ENCODE measurements at regions not wholly inside any gene's neighbourhood (a gene's known extent, or its start where the extent isn't known, plus 50 kb on each side); places are given as distances from the start of the nearest gene placed in this dataset.
A peak's percentile ranks its signal among the peaks of the same experiment; 100 is the strongest.

GRCh38 chr7:47179812-47180515, 401.9 kb downstream of the TNS3 start:
- Histone ChIP-seq H3K23me2 (ENCODE audit: low read depth, low read length) (no peaks in the 10 kb centered on the region), H3K79me1 (ENCODE audit: low read depth, low read length) (no peaks in the 10 kb centered on the region), H3K4me2 (ENCODE audit: insufficient read depth in 1 of 2, low read depth in 2 of 2, low read length in 2 of 2) (peak overlapping the region in 1 of 2 experiments; percentile 2; a peak in 2 of 4 replicates), H4K20me1 (replicated peaks in 1 of 2; ENCODE audit: control insufficient read depth in 1 of 2, insufficient read depth in 2 of 2, low read length in 2 of 2) (no peaks in the 10 kb centered on the region), H2BK5ac (ENCODE audit: low read depth, low read length) (no peak overlapping the region), H3K9me3 (ENCODE audit: insufficient read depth in 2 of 2, low read depth in 1 of 2, low read length in 1 of 2) (peaks cover 2 to 10% of the 10 kb centered on the region in 2 experiments; a peak in 2 of 4 replicates), H3K18ac (ENCODE audit: extremely low read depth, low read length) (no peak overlapping the region), H3K4me3 (ENCODE audit: extremely low read depth in 1 of 4, insufficient read depth in 2 of 4, low read depth in 3 of 4, low read length in 4 of 4) (no peak overlapping the region), H3K9ac (replicated peaks in 1 of 4; ENCODE audit: extremely low read depth in 1 of 4, low read depth in 3 of 4, low read length in 3 of 4) (no peak overlapping the region), H3K56ac (replicated peaks; ENCODE audit: insufficient read length, low read depth, low read length) (no peak overlapping the region), H3K14ac (ENCODE audit: insufficient read length) (no peak overlapping the region), H2AFZ (ENCODE audit: low read length) (peak overlapping the region; percentile 81; the same call in 1 of the 2 replicates), H3K36me3 (ENCODE audit: control insufficient read depth in 2 of 4, insufficient read depth in 4 of 4, low read length in 3 of 4) (no peaks in the 10 kb centered on the region), H4K5ac (ENCODE audit: insufficient read length, low read depth, low read length) (no peak overlapping the region), H3K23ac (ENCODE audit: insufficient read length) (no peak overlapping the region), H2BK15ac (ENCODE audit: low read length) (no peak overlapping the region), H3K4ac (replicated peaks; ENCODE audit: insufficient read length, low read depth, low read length) (no peak overlapping the region), H2BK12ac (ENCODE audit: low read depth, low read length) (no peak overlapping the region), H3K79me2 (ENCODE audit: control insufficient read depth in 1 of 2, insufficient read depth in 2 of 2, low read length in 2 of 2) (no peaks in the 10 kb centered on the region), H3K4me1 (replicated peaks in 1 of 4; ENCODE audit: control insufficient read depth in 3 of 4, insufficient read depth in 4 of 4, low read length in 3 of 4) (peaks cover 0 to 6% (median 0%) of the 10 kb centered on the region in 4 experiments; a peak in 1 of 7 replicates), H4K91ac (replicated peaks; ENCODE audit: insufficient read length, low read length) (no peak overlapping the region), H2BK120ac (replicated peaks; ENCODE audit: low read depth, low read length) (no peak overlapping the region), H4K8ac (ENCODE audit: extremely low read depth, insufficient read depth, low read length) (no peak overlapping the region), H3K27ac (ENCODE audit: low read depth, low read length) (no peak overlapping the region), H2AK5ac (ENCODE audit: low read depth, low read length) (no peak overlapping the region), H3K27me3 (replicated peaks in 1 of 4; ENCODE audit: control insufficient read depth in 3 of 4, extremely low read depth in 1 of 4, insufficient read depth in 3 of 4, low read length in 3 of 4) (no peaks in the 10 kb centered on the region), H2BK20ac (ENCODE audit: low read length) (no peak overlapping the region)
- TF ChIP-seq TAF1 (IDR thresholded peaks at IDR 0.05; ENCODE audit: low read depth, low read length) (no peak), RAD21 (IDR thresholded peaks at IDR 0.05 in 1 of 2, conservative IDR thresholded peaks at IDR 0.05 in 1 of 2; ENCODE audit: low read depth in 2 of 2, low read length in 2 of 2) (peak; percentile 94), CTCF (IDR thresholded peaks at IDR 0.05; ENCODE audit: control extremely low read depth in 1 of 3, insufficient read depth in 1 of 3, low read depth in 1 of 3, low read length in 3 of 3) (peak; percentile 48 to 82 (median 74)), E2F6 (IDR thresholded peaks at IDR 0.05) (no peak)
- ChIA-PET CTCF (ENCODE audit: partially characterized antibody) (interaction anchor here (0.7 to 6.3 kb wide), 19 partner anchors 10 to 1311 kb away, joined by 3 to 56 read pairs (median 4); partner anchors contain the start of gene IGFBP3), POLR2A (ENCODE audit: partially characterized antibody) (interaction anchor here (1.0 kb wide), 1 partner anchor 9 kb away, joined by 3 read pairs; no protein-coding TSS in a partner anchor)
- DNase-seq (ENCODE audit: low read depth in 1 of 2, low spot score in 2 of 2), result peak in 1 of 2 experiments; percentile 68
- 55% methylated on average over 8 of the region's 8 CpGs; no CpG with 5 or more reads in 1 of the 2 experiments for WGBS, 2 experiments (ENCODE audit: extremely low coverage in 1 of 2, insufficient coverage in 1 of 2, insufficient read length in 1 of 2, insufficient replicate concordance in 2 of 2, low coverage in 1 of 2, low lambda C conversion rate in 2 of 2, missing lambda C conversion rate in 1 of 2)
- FAIRE-seq, result peak; percentile 57

Data from H1 (cell line).